ENCODE measurements at regions not wholly inside any gene's neighbourhood (a gene's known extent, or its start where the extent isn't known, plus 50 kb on each side); places are given as distances from the start of the nearest gene placed in this dataset.

GRCh38 chr16:82542714-82543113, 84.1 kb upstream of the CDH13 start (continued):
- TF ChIP-seq, protein P1, sequence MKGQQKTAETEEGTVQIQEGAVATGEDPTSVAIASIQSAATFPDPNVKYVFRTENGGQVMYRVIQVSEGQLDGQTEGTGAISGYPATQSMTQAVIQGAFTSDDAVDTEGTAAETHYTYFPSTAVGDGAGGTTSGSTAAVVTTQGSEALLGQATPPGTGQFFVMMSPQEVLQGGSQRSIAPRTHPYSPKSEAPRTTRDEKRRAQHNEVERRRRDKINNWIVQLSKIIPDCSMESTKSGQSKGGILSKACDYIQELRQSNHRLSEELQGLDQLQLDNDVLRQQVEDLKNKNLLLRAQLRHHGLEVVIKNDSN (CRISPR knock-in tag; IDR thresholded peaks at IDR 0.05), result no peak

GRCh38 chr16:82541103-82541502, 85.7 kb upstream of the CDH13 start:
- Mint-ChIP-seq H3K27ac (no peak overlapping the region), H3K27me3 (ENCODE audit: low read depth) (no peaks in the 10 kb centered on the region; the same call in 1 of the 2 replicates), H3K36me3 (no peaks in the 10 kb centered on the region), H3K9me3 (peaks cover 22% of the 10 kb centered on the region), H3K4me3 (no peak overlapping the region), H3K4me1 (peaks cover 9% of the 10 kb centered on the region)
- TF ChIP-seq ZNF263 (CRISPR knock-in tag; IDR thresholded peaks at IDR 0.05; ENCODE audit: low read depth) (no peak), ATF1 (CRISPR knock-in tag; IDR thresholded peaks at IDR 0.05) (no peak), ZNF423 (CRISPR knock-in tag; IDR thresholded peaks at IDR 0.05) (no peak), NFE2L1 (CRISPR knock-in tag; IDR thresholded peaks at IDR 0.05) (no peak), MXD4 (CRISPR knock-in tag; IDR thresholded peaks at IDR 0.05; ENCODE audit: borderline replicate concordance) (no peak), GABPB1 (CRISPR knock-in tag; IDR thresholded peaks at IDR 0.05) (no peak), FOXJ3 (CRISPR knock-in tag; IDR thresholded peaks at IDR 0.05; ENCODE audit: borderline replicate concordance) (no peak)
- TF ChIP-seq, protein P2, sequence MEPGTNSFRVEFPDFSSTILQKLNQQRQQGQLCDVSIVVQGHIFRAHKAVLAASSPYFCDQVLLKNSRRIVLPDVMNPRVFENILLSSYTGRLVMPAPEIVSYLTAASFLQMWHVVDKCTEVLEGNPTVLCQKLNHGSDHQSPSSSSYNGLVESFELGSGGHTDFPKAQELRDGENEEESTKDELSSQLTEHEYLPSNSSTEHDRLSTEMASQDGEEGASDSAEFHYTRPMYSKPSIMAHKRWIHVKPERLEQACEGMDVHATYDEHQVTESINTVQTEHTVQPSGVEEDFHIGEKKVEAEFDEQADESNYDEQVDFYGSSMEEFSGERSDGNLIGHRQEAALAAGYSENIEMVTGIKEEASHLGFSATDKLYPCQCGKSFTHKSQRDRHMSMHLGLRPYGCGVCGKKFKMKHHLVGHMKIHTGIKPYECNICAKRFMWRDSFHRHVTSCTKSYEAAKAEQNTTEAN (CRISPR knock-in tag; IDR thresholded peaks at IDR 0.05), result no peak
- ChIA-PET POLR2A (interaction anchor here (0.6 kb wide), 1 partner anchor 208 kb away, joined by 3 read pairs; no protein-coding TSS in a partner anchor), CTCF (interaction anchor here (1.0 kb wide), 1 partner anchor 278 kb away, joined by 4 read pairs; no protein-coding TSS in a partner anchor)
- ATAC-seq (no peak), DNase-seq (ENCODE audit: low spot score) (no peak)

GRCh38 chr16:82535764-82536163, 91.0 kb upstream of the CDH13 start:
- no peak for ATAC-seq
- TF ChIP-seq, protein P3, sequence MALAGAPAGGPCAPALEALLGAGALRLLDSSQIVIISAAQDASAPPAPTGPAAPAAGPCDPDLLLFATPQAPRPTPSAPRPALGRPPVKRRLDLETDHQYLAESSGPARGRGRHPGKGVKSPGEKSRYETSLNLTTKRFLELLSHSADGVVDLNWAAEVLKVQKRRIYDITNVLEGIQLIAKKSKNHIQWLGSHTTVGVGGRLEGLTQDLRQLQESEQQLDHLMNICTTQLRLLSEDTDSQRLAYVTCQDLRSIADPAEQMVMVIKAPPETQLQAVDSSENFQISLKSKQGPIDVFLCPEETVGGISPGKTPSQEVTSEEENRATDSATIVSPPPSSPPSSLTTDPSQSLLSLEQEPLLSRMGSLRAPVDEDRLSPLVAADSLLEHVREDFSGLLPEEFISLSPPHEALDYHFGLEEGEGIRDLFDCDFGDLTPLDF (CRISPR knock-in tag; IDR thresholded peaks at IDR 0.05), result no peak
- no peak for TF ChIP-seq ZNF317 (CRISPR knock-in tag; IDR thresholded peaks at IDR 0.05; ENCODE audit: borderline replicate concordance, low read depth)
- TF ChIP-seq KAT7 (CRISPR knock-in tag; IDR thresholded peaks at IDR 0.05; ENCODE audit: borderline replicate concordance), result no peak
- TF ChIP-seq, protein P4, sequence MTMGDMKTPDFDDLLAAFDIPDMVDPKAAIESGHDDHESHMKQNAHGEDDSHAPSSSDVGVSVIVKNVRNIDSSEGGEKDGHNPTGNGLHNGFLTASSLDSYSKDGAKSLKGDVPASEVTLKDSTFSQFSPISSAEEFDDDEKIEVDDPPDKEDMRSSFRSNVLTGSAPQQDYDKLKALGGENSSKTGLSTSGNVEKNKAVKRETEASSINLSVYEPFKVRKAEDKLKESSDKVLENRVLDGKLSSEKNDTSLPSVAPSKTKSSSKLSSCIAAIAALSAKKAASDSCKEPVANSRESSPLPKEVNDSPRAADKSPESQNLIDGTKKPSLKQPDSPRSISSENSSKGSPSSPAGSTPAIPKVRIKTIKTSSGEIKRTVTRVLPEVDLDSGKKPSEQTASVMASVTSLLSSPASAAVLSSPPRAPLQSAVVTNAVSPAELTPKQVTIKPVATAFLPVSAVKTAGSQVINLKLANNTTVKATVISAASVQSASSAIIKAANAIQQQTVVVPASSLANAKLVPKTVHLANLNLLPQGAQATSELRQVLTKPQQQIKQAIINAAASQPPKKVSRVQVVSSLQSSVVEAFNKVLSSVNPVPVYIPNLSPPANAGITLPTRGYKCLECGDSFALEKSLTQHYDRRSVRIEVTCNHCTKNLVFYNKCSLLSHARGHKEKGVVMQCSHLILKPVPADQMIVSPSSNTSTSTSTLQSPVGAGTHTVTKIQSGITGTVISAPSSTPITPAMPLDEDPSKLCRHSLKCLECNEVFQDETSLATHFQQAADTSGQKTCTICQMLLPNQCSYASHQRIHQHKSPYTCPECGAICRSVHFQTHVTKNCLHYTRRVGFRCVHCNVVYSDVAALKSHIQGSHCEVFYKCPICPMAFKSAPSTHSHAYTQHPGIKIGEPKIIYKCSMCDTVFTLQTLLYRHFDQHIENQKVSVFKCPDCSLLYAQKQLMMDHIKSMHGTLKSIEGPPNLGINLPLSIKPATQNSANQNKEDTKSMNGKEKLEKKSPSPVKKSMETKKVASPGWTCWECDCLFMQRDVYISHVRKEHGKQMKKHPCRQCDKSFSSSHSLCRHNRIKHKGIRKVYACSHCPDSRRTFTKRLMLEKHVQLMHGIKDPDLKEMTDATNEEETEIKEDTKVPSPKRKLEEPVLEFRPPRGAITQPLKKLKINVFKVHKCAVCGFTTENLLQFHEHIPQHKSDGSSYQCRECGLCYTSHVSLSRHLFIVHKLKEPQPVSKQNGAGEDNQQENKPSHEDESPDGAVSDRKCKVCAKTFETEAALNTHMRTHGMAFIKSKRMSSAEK (CRISPR knock-in tag; IDR thresholded peaks at IDR 0.05; ENCODE audit: borderline replicate concordance), result no peak
- TF ChIP-seq SMAD4 (CRISPR knock-in tag; IDR thresholded peaks at IDR 0.05), result no peak
- TF ChIP-seq RELA (CRISPR knock-in tag; IDR thresholded peaks at IDR 0.05; ENCODE audit: borderline replicate concordance), result no peak
- no peak for TF ChIP-seq RORB (CRISPR knock-in tag; IDR thresholded peaks at IDR 0.05)
- TF ChIP-seq ELF4 (CRISPR knock-in tag; IDR thresholded peaks at IDR 0.05; ENCODE audit: low read depth), result no peak
- TF ChIP-seq ZNF232 (CRISPR knock-in tag; IDR thresholded peaks at IDR 0.05), result no peak
- TF ChIP-seq SP1 (CRISPR knock-in tag; conservative IDR thresholded peaks at IDR 0.05), result no peak
- TF ChIP-seq, protein P5, sequence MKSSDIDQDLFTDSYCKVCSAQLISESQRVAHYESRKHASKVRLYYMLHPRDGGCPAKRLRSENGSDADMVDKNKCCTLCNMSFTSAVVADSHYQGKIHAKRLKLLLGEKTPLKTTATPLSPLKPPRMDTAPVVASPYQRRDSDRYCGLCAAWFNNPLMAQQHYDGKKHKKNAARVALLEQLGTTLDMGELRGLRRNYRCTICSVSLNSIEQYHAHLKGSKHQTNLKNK (CRISPR knock-in tag; IDR thresholded peaks at IDR 0.05), result no peak
- TF ChIP-seq ZNF121 (CRISPR knock-in tag; IDR thresholded peaks at IDR 0.05), result no peak
- TF ChIP-seq ZNF425 (CRISPR knock-in tag; conservative IDR thresholded peaks at IDR 0.05), result no peak
- TF ChIP-seq, protein P6, sequence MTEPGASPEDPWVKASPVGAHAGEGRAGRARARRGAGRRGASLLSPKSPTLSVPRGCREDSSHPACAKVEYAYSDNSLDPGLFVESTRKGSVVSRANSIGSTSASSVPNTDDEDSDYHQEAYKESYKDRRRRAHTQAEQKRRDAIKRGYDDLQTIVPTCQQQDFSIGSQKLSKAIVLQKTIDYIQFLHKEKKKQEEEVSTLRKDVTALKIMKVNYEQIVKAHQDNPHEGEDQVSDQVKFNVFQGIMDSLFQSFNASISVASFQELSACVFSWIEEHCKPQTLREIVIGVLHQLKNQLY (CRISPR knock-in tag; IDR thresholded peaks at IDR 0.05), result no peak
- TF ChIP-seq CREM (CRISPR knock-in tag; IDR thresholded peaks at IDR 0.05), result no peak

More at GRCh38 chr16:82535764-82536163, 91.0 kb upstream of the CDH13 start:
- DNase-seq (ENCODE audit: low spot score), result no peak
- CTCF ChIA-PET, result no interaction called here
- H3K9me3 Mint-ChIP-seq, result peaks cover 19% of the 10 kb centered on the region
- no peaks in the 10 kb centered on the region for H3K36me3 Mint-ChIP-seq
- 0 out of 2 replicates have a peak, but pooled peaks cover 3% of the 10 kb centered on the region for H3K4me1 Mint-ChIP-seq
- POLR2A ChIA-PET, result no interaction called here
- H3K27ac Mint-ChIP-seq, result no peak overlapping the region
- no peaks in the 10 kb centered on the region for H3K27me3 Mint-ChIP-seq (ENCODE audit: low read depth)
- no peak overlapping the region for H3K4me3 Mint-ChIP-seq
